ENCODE measurements at regions not wholly inside any gene's neighbourhood (a gene's known extent, or its start where the extent isn't known, plus 50 kb on each side); places are given as distances from the start of the nearest gene placed in this dataset.

GRCh38 chr1:208523007-208523406 is 278.8 kb upstream of the PLXNA2 start:
- no peak for DNase-seq

- DNase-seq = no peak
These were observed 280.2 kb upstream of the PLXNA2 start for GRCh38 chr1:208524376-208524775.

- DNase-seq = no peak
These were observed 280.7 kb upstream of the PLXNA2 start for GRCh38 chr1:208524925-208525324.

- no peak for DNase-seq
These were observed 281.2 kb upstream of the PLXNA2 start for GRCh38 chr1:208525417-208525816.

GRCh38 chr1:208526613-208527125 is 282.5 kb upstream of the PLXNA2 start:
- DNase-seq = no peak

- no peak for DNase-seq
These were observed 283.0 kb upstream of the PLXNA2 start for GRCh38 chr1:208527156-208527555.

- no peak for DNase-seq
These were observed 284.5 kb upstream of the PLXNA2 start for GRCh38 chr1:208528578-208529240.

- no peak for DNase-seq
These were observed 287.0 kb upstream of the PLXNA2 start for GRCh38 chr1:208531003-208531750.

- DNase-seq = no peak
These were observed 289.8 kb upstream of the PLXNA2 start for GRCh38 chr1:208533746-208534598.

- DNase-seq = no peak
These were observed 290.4 kb upstream of the PLXNA2 start for GRCh38 chr1:208534599-208534897.

- no peak for DNase-seq
These were observed 290.8 kb upstream of the PLXNA2 start for GRCh38 chr1:208534979-208535378.

- no peak for DNase-seq
These were observed 291.3 kb upstream of the PLXNA2 start for GRCh38 chr1:208535511-208535910.

GRCh38 chr1:208536212-208536611 is 292.0 kb upstream of the PLXNA2 start:
- no peak for DNase-seq

- no peak for DNase-seq
These were observed 293.0 kb upstream of the PLXNA2 start for GRCh38 chr1:208537198-208537597.

GRCh38 chr1:208538078-208538477 is 293.9 kb upstream of the PLXNA2 start:
- DNase-seq = no peak

- DNase-seq = no peak
These were observed 294.4 kb upstream of the PLXNA2 start for GRCh38 chr1:208538587-208538986.

GRCh38 chr1:208540724-208541123 is 296.5 kb upstream of the PLXNA2 start:
- DNase-seq = no peak

- DNase-seq = no peak
These were observed 297.2 kb upstream of the PLXNA2 start for GRCh38 chr1:208541225-208541855.

GRCh38 chr1:208542309-208542708 is 298.1 kb upstream of the PLXNA2 start:
- DNase-seq = no peak

GRCh38 chr1:208544053-208544452 is 299.9 kb upstream of the PLXNA2 start:
- no peak for DNase-seq

GRCh38 chr1:208544794-208545193 is 300.6 kb upstream of the PLXNA2 start:
- DNase-seq = no peak

GRCh38 chr1:208551024-208551423 is 306.8 kb upstream of the PLXNA2 start:
- DNase-seq = no peak

GRCh38 chr1:208551633-208552320 is 307.6 kb upstream of the PLXNA2 start:
- DNase-seq = no peak
